Fibroblast of lung (primary cell): ENCODE measurements at regions not wholly inside any gene's neighbourhood (a gene's known extent, or its start where the extent isn't known, plus 50 kb on each side); places are given as distances from the start of the nearest gene placed in this dataset.

ENCODE experiments used
- DNase-seq, 2 donors: peaks; one replicate each; pipeline versions ENCODE4 v3.0.0 to v3.0.0-alpha.2; 2010; ENCODE audit warnings: low read depth in 2 of 2
- H2AFZ ChIP-seq: 2 replicates; pipeline ENCODE4 v1.5.1; 2012; ENCODE audit warnings: low read length, control low read depth, inconsistent platforms
- H3K27ac ChIP-seq: 2 replicates; pipeline ENCODE4 v1.5.1; 2011; ENCODE audit warnings: low read length, control low read depth; ENCODE audit not compliant: insufficient read depth
- H3K27me3 ChIP-seq: 2 replicates; pipeline ENCODE4 v1.5.1; 2011; ENCODE audit warnings: mild to moderate bottlenecking, low read length; ENCODE audit not compliant: control insufficient read depth, insufficient read depth
- H3K36me3 ChIP-seq: 2 replicates; pipeline ENCODE4 v1.5.1; 2011; ENCODE audit warnings: low read length; ENCODE audit not compliant: control insufficient read depth, insufficient read depth
- H3K4me1 ChIP-seq: 2 replicates; pipeline ENCODE4 v1.5.1; 2011; ENCODE audit warnings: low read length; ENCODE audit not compliant: control insufficient read depth, insufficient read depth; ENCODE audit errors: extremely low read depth
- H3K4me2 ChIP-seq: 2 replicates; pipeline ENCODE4 v1.5.1; 2011; ENCODE audit warnings: low read length, control low read depth; ENCODE audit not compliant: insufficient read depth; ENCODE audit errors: extremely low read depth
- H3K4me3 ChIP-seq, 4 experiments: fragments of 200-600 bp in 1 of 4; sonication (generic) in 1 of 4; replicated peaks in 1 of 4; 2 replicates each; pipeline ENCODE4 v1.5.1; 2011 to 2016; ENCODE audit warnings: low read length in 4 of 4, low read depth in 3 of 4, mild to moderate bottlenecking in 3 of 4, control low read depth in 2 of 4, inconsistent platforms in 1 of 4, mixed read lengths in 1 of 4; ENCODE audit not compliant: insufficient read depth in 1 of 4; ENCODE audit errors: control extremely low read depth in 1 of 4
- H3K79me2 ChIP-seq: 2 replicates; pipeline ENCODE4 v1.5.1; 2012; ENCODE audit warnings: mild to moderate bottlenecking, low read length, inconsistent platforms; ENCODE audit not compliant: control insufficient read depth, insufficient read depth
- H3K9ac ChIP-seq: 2 replicates; pipeline ENCODE4 v1.5.1; 2011; ENCODE audit warnings: mild to moderate bottlenecking, low read length, control low read depth; ENCODE audit not compliant: insufficient read depth
- H3K9me3 ChIP-seq: 2 replicates; pipeline ENCODE4 v1.5.1; 2012; ENCODE audit warnings: low read depth, low read length; ENCODE audit not compliant: control insufficient read depth, insufficient read depth
- H4K20me1 ChIP-seq: 2 replicates; pipeline ENCODE4 v1.5.1; 2011; ENCODE audit warnings: low read length; ENCODE audit not compliant: control insufficient read depth, insufficient read depth; ENCODE audit errors: extremely low read depth
- CTCF ChIP-seq, 2 donors: IDR thresholded peaks in 1 of 2; conservative IDR thresholded peaks in 1 of 2; 1 replicate in 1 of 2; 2 replicates in 1 of 2; pipeline ENCODE4 v1.5.1; 2011 to 2012; ENCODE audit warnings: low read length in 2 of 2, control low read depth in 1 of 2, inconsistent platforms in 1 of 2, low read depth in 1 of 2, mild to moderate bottlenecking in 1 of 2
- EZH2 ChIP-seq: IDR thresholded peaks from 2 replicates; pipeline ENCODE4 v1.5.1; 2012; ENCODE audit warnings: low read length, control low read depth, mild to moderate bottlenecking; ENCODE audit errors: missing control alignments

GRCh38 chr4:71625005-71625404 is 158.9 kb downstream of the GC start:
- Histone ChIP-seq H3K27ac (no peak overlapping the region), H3K36me3 (no peaks in the 10 kb centered on the region), H3K4me1 (no peaks in the 10 kb centered on the region), H3K9me3 (no peaks in the 10 kb centered on the region), H3K9ac (no peak overlapping the region), H3K4me2 (no peak overlapping the region), H4K20me1 (no peaks in the 10 kb centered on the region), H3K79me2 (no peaks in the 10 kb centered on the region), H2AFZ (no peak overlapping the region), H3K4me3 (no peak overlapping the region), H3K27me3 (no peaks in the 10 kb centered on the region)
- TF ChIP-seq CTCF (conservative IDR thresholded peaks at IDR 0.05 in 1 of 2, IDR thresholded peaks at IDR 0.05 in 1 of 2; ENCODE audit: low read depth in 1 of 2, low read length in 2 of 2) (no peak), EZH2 (no peak)
- DNase-seq, result no peak
